Aorta (tissue), 5 donors: ENCODE measurements at regions not wholly inside any gene's neighbourhood (a gene's known extent, or its start where the extent isn't known, plus 50 kb on each side); places are given as distances from the start of the nearest gene placed in this dataset.

Source experiments
- ATAC-seq: fragments of 200-7000 bp; cut with Tn5 transposase; one replicate; pipeline ENCODE4 v1.9.1; 2022; ENCODE audit warnings: moderate library complexity; ENCODE audit not compliant: low FRiP score
- DNase-seq, 2 donors: peaks; one replicate each; pipeline ENCODE4 v3.0.0-alpha.2; 2020
- H3K27ac ChIP-seq, 2 donors: one replicate each; pipeline ENCODE4 v1.5.1; 2013; ENCODE audit warnings: low read length in 2 of 2, mild to moderate bottlenecking in 2 of 2, moderate library complexity in 2 of 2, control low read depth in 1 of 2, inconsistent platforms in 1 of 2, low read depth in 1 of 2
- H3K27me3 ChIP-seq, 2 donors: one replicate each; pipeline ENCODE4 v1.6.1; 2013; ENCODE audit warnings: control low read depth in 1 of 2, low read length in 1 of 2, mild to moderate bottlenecking in 1 of 2, moderate library complexity in 1 of 2; ENCODE audit not compliant: insufficient read depth in 2 of 2, control insufficient read depth in 1 of 2
- H3K36me3 ChIP-seq, 2 donors: one replicate each; pipeline ENCODE4 v1.6.1; 2013; ENCODE audit warnings: control low read depth in 1 of 2, low read length in 1 of 2, mild to moderate bottlenecking in 1 of 2; ENCODE audit not compliant: insufficient read depth in 2 of 2, control insufficient read depth in 1 of 2
- H3K4me1 ChIP-seq, 2 donors: one replicate each; pipeline ENCODE4 v1.6.1; 2013; ENCODE audit warnings: low read length in 2 of 2, control low read depth in 1 of 2, mild to moderate bottlenecking in 1 of 2, moderate library complexity in 1 of 2; ENCODE audit not compliant: insufficient read depth in 2 of 2, control insufficient read depth in 1 of 2
- H3K4me3 ChIP-seq, 2 donors: one replicate each; pipeline ENCODE4 v1.5.1; 2013; ENCODE audit warnings: low read length in 2 of 2, control low read depth in 1 of 2, mild to moderate bottlenecking in 1 of 2
- H3K9me3 ChIP-seq: one replicate; pipeline ENCODE4 v1.6.1; 2013; ENCODE audit warnings: mild to moderate bottlenecking, low read length; ENCODE audit not compliant: control insufficient read depth
- WGBS, 2 donors: extraction: QIAGEN DNeasy Blood & Tissue Kit; methylation state at CpG; one replicate each; pipeline ENCODE4 v1.1.7; 2013; 5-methylcytosine and 5-hydroxymethylcytosine counted together
- intact Hi-C, 2 donors: fragments of 100-400 bp; cut with DNase I; formaldehyde crosslinking; loops; one replicate each; pipeline versions ENCODE4 v1.14.2 to v1.15.0; 2022
- donor health status: healthy with polysubstance abuse.
- donor health status: Bipolar disorder and iron deficiency.
- donor health status: DM: no; HTN: no; CAD: no.
- donor health status: DM: no; HTN: no; CAD: no.
- donor health status: DM: yes; HTN: yes; CAD: no.

DNA sequence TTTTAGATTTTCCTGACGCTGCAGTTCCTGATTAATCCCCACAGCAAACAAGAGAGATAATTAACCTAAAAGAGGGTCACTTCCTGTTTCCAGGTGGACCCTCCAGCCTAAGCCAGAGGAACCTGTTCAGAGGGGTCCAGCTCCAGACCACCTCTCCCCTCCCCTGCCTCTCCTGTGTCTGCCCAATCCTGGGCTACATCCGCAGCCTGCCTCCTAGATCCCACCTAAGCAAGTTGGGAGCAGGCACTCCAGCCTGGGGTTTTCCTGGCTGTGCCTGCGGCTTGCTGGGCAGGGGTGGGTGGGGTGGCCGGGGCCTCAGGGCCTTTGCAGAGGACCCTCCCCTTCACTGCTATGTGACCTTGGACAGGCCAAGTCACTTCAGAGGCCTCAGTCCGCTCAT is 178.6 kb upstream of the LINGO1 start:
- H3K9me3 ChIP-seq = no peaks in the 10 kb centered on the region
- WGBS, 2 donors = 74 to 76% methylated on average over 5 of the region's 5 CpGs
- no peak overlapping the region for H3K27ac ChIP-seq
- ATAC-seq (no peak), DNase-seq (no peak)
- no peak overlapping the region for H3K4me3 ChIP-seq
- no peaks in the 10 kb centered on the region for H3K36me3 ChIP-seq
- H3K27me3 ChIP-seq = no peaks in the 10 kb centered on the region
- intact Hi-C loops = no loop called here
- no peaks in the 10 kb centered on the region for H3K4me1 ChIP-seq

DNA sequence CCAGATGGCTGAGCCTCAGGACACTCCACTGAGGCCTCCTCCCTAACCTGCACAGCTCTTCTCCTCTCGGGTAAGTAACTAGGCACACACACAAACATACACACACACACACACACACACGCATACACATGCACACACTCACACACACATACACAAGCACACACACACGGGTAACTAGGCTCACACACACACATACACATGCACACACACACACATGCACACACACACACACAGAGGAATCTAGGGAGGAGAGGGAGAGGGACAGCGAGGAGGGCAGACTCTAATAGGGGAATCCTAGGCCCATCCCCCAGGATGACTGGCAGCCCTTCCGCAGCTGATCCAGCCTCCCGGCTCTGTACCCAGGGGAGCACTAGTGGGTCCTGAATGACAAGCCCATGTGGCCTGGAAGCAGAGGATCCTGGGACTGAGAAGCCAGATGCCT is 177.4 kb upstream of the LINGO1 start:
- WGBS, 2 donors = 61 to 71% methylated on average over 6 of the region's 6 CpGs
- H3K36me3 ChIP-seq = no peaks in the 10 kb centered on the region
- no peak for ATAC-seq
- DNase-seq = no peak
- H3K27me3 ChIP-seq = no peaks in the 10 kb centered on the region
- H3K9me3 ChIP-seq = no peaks in the 10 kb centered on the region
- no peak overlapping the region for H3K4me3 ChIP-seq
- no peaks in the 10 kb centered on the region for H3K4me1 ChIP-seq
- intact Hi-C loops = no loop called here
- no peak overlapping the region for H3K27ac ChIP-seq

DNA sequence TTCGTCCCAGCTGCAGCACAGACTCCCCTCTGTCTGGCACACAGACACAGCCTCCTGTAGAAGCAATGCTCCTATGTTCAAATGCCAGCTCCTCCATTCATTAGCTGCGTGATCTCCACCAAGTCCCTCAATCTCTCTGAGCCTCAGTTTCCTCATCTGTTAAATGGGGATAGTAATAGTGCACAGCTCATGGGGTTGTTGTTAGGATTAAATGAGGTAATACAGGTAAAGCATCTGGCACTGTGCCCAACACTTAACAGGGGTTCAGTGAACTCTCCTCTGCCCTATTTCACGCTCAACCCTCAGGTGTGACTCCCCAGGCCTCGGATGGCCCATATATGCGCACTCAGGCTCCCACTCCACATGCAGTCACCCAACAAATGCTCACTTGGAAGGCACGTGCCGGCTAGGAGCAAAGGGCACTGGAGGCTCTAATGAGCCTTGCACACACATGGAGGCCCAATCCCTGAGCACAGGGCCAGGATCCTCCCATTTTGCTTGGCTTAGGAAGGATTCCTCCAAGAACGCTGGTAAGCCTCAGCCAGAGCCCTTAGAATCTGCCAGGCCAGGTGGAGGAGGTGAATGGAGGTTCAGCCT is 176.0 kb upstream of the LINGO1 start:
- 94 to 95% methylated on average over 8 of the region's 8 CpGs for WGBS, 2 donors
- no peaks in the 10 kb centered on the region for H3K9me3 ChIP-seq
- no peak overlapping the region for H3K27ac ChIP-seq
- no peaks in the 10 kb centered on the region for H3K36me3 ChIP-seq
- H3K27me3 ChIP-seq = no peaks in the 10 kb centered on the region
- intact Hi-C loops = no loop called here
- DNase-seq (no peak), ATAC-seq (no peak)
- no peak overlapping the region for H3K4me3 ChIP-seq
- H3K4me1 ChIP-seq = no peaks in the 10 kb centered on the region

DNA sequence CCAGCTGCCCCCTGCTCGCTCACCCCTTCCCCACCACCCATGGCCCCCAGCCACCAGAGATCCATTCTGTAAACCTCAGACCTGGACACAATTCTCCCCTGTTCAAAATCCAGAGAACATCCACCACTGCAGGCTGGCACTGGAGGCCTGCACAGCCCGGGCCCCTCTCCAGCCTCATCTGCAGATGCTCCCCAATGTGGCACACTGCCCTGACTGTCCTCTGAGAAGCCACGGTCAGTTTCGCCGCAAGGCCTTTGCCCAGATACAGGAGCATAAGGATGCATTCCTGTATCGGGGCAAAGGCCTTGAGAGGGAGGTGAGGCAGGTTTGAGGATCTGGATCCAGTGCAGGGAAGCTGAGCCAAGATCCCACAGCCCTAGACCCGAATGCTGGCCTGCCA is 175.4 kb upstream of the LINGO1 start:
- 84% methylated on average over 7 of the region's 7 CpGs for WGBS, 2 donors
- Histone ChIP-seq H3K36me3 (no peaks in the 10 kb centered on the region), H3K4me3 (no peak overlapping the region), H3K9me3 (no peaks in the 10 kb centered on the region), H3K27me3 (no peaks in the 10 kb centered on the region), H3K4me1 (no peaks in the 10 kb centered on the region), H3K27ac (no peak overlapping the region)
- no peak for ATAC-seq
- DNase-seq = no peak
- intact Hi-C loops = no loop called here

DNA sequence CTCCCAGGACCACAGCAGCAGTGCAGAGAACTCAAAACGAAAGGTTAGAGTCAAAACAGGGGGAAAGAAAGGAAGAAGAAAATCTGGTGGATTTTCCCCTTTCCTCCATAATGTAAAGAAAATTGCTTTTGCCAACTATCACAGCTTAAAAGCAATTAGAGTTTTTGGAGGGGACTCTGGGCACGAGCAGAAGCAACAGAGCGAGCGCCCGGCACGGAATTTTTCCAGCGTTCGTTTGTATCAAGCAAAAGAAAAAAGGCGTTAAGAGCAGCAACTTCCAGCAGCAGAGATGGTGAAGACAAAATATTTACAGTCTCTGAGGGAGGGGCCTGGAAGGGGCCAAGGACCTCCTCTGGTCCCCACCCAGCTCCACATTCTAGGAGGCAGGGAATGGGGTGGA is 174.9 kb upstream of the LINGO1 start:
- no peaks in the 10 kb centered on the region for H3K27me3 ChIP-seq
- H3K36me3 ChIP-seq = no peaks in the 10 kb centered on the region
- no peak for DNase-seq
- intact Hi-C loops = no loop called here
- no peak overlapping the region for H3K4me3 ChIP-seq
- H3K27ac ChIP-seq = no peak overlapping the region
- no peaks in the 10 kb centered on the region for H3K4me1 ChIP-seq
- H3K9me3 ChIP-seq = no peaks in the 10 kb centered on the region
- ATAC-seq = no peak
- 85 to 89% methylated on average over 9 of the region's 9 CpGs for WGBS, 2 donors

DNA sequence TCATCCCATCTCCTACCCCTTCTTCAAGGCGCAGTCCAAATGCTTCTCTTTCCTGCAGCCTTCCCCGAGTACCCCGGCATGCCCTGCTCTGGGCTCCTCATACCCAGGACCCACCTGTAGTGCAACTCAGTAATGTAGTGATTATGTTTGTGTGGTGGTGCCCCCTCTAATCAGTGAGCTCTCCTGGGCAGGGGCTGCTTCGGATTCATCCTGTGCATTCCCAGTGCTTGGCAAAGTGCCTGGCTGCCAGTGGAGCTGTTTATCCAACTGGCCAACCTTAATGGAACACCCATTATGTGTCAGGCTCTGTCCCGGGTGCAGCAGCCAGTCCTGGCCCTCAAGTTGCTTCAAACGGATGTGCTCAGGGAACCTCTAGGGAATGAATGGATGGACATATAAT is 174.4 kb upstream of the LINGO1 start:
- no peak for ATAC-seq
- intact Hi-C loops = no loop called here
- 57 to 58% methylated on average over 6 of the region's 6 CpGs for WGBS, 2 donors
- H3K4me3 ChIP-seq = no peak overlapping the region
- no peaks in the 10 kb centered on the region for H3K4me1 ChIP-seq
- H3K27me3 ChIP-seq = no peaks in the 10 kb centered on the region
- no peaks in the 10 kb centered on the region for H3K9me3 ChIP-seq
- H3K36me3 ChIP-seq = no peaks in the 10 kb centered on the region
- DNase-seq = no peak
- no peak overlapping the region for H3K27ac ChIP-seq

DNA sequence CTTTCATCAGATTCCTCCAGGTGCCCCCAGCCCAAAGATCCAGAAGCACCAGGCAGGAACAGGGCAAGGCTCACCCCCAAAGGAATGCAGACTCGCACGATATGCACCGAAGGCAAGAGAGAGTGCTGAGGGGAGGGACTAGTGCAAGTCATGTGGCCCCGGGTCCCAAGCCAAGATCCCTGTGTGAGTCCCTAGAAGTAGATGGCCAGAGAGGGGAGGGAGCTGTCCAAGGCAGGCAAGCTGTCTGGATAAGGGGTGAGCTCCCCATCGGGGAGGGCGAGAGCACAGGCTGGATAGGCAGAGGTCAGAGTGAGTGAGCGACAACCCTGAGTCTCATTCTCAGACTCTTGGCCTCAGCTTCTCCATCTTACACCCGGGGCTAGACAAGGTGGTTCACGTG is 171.5 kb upstream of the LINGO1 start:
- intact Hi-C loops = no loop called here
- ATAC-seq = peak; percentile 42
- H3K4me3 ChIP-seq = no peak overlapping the region
- no peak overlapping the region for H3K27ac ChIP-seq
- no peaks in the 10 kb centered on the region for H3K4me1 ChIP-seq
- no peaks in the 10 kb centered on the region for H3K36me3 ChIP-seq
- H3K27me3 ChIP-seq = no peaks in the 10 kb centered on the region
- no peaks in the 10 kb centered on the region for H3K9me3 ChIP-seq
- 57 to 63% methylated on average over 9 of the region's 9 CpGs for WGBS, 2 donors
- DNase-seq = no peak

DNA sequence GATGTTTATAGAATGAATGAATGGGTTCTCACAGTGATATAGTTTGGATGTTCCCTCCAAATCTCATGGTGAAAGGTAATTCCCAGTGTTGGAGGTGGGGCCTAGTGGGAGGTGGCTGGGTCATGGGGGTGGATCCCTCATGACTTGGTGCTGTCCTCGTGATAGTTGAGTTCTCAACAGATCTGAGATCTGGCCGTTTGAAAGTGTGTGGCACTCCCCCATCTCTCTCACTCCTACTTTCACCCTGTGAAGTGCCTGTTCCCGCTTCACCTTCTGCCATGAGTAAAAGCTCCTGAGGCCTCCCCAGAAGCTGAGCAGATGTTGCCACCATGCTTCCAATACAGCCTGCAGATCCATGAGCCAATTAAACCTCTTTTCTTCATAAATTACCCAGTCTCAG is 170.8 kb upstream of the LINGO1 start:
- H3K27ac ChIP-seq = no peak overlapping the region
- 74 to 80% methylated on average over 3 of the region's 3 CpGs for WGBS, 2 donors
- H3K4me3 ChIP-seq = no peak overlapping the region
- no peak for ATAC-seq
- intact Hi-C loops = no loop called here
- no peak for DNase-seq
- H3K36me3 ChIP-seq = no peaks in the 10 kb centered on the region
- no peaks in the 10 kb centered on the region for H3K4me1 ChIP-seq
- H3K9me3 ChIP-seq = no peaks in the 10 kb centered on the region
- no peaks in the 10 kb centered on the region for H3K27me3 ChIP-seq

DNA sequence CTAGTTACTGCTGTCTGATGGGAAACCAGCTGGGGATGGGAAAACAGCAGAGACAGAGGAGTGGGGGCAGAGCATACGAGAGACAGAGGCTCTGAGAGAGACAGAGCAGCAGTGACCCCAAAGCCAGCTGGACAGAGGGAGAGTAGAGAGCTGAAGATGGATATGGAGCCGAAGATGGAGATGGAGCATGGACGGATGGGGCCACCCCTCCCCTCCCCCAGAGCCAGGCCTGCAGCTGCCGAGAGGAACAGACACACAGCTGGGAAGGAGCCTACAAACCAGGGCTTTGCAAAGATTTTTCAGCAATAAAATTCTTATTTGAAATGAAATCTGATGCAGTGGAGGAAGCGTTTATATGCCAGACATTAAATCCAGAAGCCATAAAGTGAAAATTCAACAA is 167.6 kb upstream of the LINGO1 start:
- intact Hi-C loops = no loop called here
- Histone ChIP-seq H3K9me3 (no peaks in the 10 kb centered on the region), H3K4me1 (no peaks in the 10 kb centered on the region), H3K27me3 (no peaks in the 10 kb centered on the region), H3K4me3 (no peak overlapping the region), H3K36me3 (no peaks in the 10 kb centered on the region), H3K27ac (no peak overlapping the region)
- no peak for ATAC-seq
- no peak for DNase-seq
- WGBS, 2 donors = 73 to 81% methylated on average over 5 of the region's 5 CpGs
